ENCODE measurements at regions not wholly inside any gene's neighbourhood (a gene's known extent, or its start where the extent isn't known, plus 50 kb on each side); places are given as distances from the start of the nearest gene placed in this dataset.

DNA sequence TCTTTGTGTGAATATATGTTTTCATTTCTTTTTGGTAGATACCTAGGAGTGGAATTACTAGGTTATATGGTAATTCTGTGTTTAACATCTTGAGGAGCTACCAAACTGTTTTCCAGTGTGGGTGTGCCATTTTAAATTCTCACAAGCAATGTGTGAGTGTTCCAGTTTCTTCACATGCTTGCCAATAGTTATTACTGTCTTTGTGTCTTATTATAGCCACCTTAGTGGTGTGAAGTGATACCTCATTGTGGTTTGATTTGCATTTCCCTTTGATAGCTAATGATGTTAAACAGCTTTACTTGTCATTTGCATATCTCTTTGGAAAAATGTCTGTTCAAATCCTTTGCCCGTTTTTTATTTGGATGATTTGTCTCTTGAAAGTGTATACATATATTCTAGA, 513.0 kb downstream of the TMEM38B start:
- no peaks in the 10 kb centered on the region for H3K27me3 ChIP-seq (ENCODE audit: control insufficient read depth, insufficient read depth, low read length)
- TF ChIP-seq, protein P1, sequence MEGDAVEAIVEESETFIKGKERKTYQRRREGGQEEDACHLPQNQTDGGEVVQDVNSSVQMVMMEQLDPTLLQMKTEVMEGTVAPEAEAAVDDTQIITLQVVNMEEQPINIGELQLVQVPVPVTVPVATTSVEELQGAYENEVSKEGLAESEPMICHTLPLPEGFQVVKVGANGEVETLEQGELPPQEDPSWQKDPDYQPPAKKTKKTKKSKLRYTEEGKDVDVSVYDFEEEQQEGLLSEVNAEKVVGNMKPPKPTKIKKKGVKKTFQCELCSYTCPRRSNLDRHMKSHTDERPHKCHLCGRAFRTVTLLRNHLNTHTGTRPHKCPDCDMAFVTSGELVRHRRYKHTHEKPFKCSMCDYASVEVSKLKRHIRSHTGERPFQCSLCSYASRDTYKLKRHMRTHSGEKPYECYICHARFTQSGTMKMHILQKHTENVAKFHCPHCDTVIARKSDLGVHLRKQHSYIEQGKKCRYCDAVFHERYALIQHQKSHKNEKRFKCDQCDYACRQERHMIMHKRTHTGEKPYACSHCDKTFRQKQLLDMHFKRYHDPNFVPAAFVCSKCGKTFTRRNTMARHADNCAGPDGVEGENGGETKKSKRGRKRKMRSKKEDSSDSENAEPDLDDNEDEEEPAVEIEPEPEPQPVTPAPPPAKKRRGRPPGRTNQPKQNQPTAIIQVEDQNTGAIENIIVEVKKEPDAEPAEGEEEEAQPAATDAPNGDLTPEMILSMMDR (IDR thresholded peaks at IDR 0.05): no peak
- no peak overlapping the region for H3K4me2 ChIP-seq (ENCODE audit: low read length)
- no peak overlapping the region for H2AFZ ChIP-seq
- H3K9ac ChIP-seq: no peak overlapping the region
- H3K4me1 ChIP-seq: no peaks in the 10 kb centered on the region
- H3K79me2 ChIP-seq: no peaks in the 10 kb centered on the region
- no peak overlapping the region for H3K4me3 ChIP-seq (ENCODE audit: low read depth, low read length)
- H3K36me3 ChIP-seq (ENCODE audit: control insufficient read depth, insufficient read depth, low read length): no peaks in the 10 kb centered on the region
- no peaks in the 10 kb centered on the region for H3K9me3 ChIP-seq (ENCODE audit: control insufficient read depth, low read length)
- no peak overlapping the region for H3K27ac ChIP-seq

DNA sequence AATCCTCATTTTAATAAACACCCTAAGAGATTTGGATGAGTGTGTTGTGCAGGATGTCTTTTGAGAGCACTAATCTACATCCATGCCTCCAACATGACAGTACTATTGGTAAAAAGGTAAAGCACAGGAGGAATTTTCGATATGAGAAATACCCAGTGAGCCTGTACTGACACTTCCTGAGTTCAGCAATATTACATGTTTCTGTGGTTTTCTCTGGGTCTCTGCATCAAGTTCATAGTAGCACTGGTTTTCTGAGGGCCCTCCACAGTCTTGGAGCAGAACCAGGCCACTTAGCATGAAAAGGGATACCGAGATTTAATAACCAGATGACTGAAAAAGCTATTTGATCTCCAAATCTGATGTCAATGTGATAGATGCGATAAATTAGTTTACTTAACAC, 524.1 kb downstream of the TMEM38B start:
- Histone ChIP-seq H3K36me3 (ENCODE audit: control insufficient read depth, insufficient read depth, low read length) (no peaks in the 10 kb centered on the region), H3K4me2 (ENCODE audit: low read length) (no peak overlapping the region), H3K79me2 (no peaks in the 10 kb centered on the region), H3K9ac (no peak overlapping the region), H3K4me1 (no peaks in the 10 kb centered on the region), H3K27ac (no peak overlapping the region), H3K27me3 (ENCODE audit: control insufficient read depth, insufficient read depth, low read length) (no peaks in the 10 kb centered on the region), H2AFZ (no peak overlapping the region), H3K4me3 (ENCODE audit: low read depth, low read length) (no peak overlapping the region), H3K9me3 (ENCODE audit: control insufficient read depth, low read length) (no peaks in the 10 kb centered on the region)
- TF ChIP-seq, protein P1 (IDR thresholded peaks at IDR 0.05): no peak

DNA sequence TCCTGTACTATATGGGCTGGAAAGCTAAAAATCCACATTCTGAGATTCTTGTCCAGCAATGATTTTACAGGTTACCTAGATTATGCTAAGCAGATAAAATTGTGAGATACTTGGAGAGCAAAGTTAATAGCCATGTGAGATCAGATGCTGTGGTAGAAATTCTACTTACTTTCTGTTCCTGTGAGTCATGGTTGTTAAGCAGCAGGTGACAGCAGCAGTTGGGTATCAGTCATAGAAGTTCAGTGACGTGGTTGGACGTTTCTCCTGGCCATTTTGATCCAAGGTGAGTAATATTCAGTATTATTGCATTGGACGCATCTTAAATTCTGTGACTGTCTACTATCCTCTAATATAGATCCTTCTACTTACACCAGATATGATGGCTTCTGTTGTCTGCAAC, 524.5 kb downstream of the TMEM38B start:
- Histone ChIP-seq H3K9me3 (ENCODE audit: control insufficient read depth, low read length) (no peaks in the 10 kb centered on the region), H3K79me2 (no peaks in the 10 kb centered on the region), H3K27me3 (ENCODE audit: control insufficient read depth, insufficient read depth, low read length) (no peaks in the 10 kb centered on the region), H3K9ac (no peak overlapping the region), H2AFZ (no peak overlapping the region), H3K4me3 (ENCODE audit: low read depth, low read length) (no peak overlapping the region), H3K4me2 (ENCODE audit: low read length) (no peak overlapping the region), H3K4me1 (no peaks in the 10 kb centered on the region), H3K36me3 (ENCODE audit: control insufficient read depth, insufficient read depth, low read length) (no peaks in the 10 kb centered on the region), H3K27ac (no peak overlapping the region)
- TF ChIP-seq, protein P1 (IDR thresholded peaks at IDR 0.05): no peak

DNA sequence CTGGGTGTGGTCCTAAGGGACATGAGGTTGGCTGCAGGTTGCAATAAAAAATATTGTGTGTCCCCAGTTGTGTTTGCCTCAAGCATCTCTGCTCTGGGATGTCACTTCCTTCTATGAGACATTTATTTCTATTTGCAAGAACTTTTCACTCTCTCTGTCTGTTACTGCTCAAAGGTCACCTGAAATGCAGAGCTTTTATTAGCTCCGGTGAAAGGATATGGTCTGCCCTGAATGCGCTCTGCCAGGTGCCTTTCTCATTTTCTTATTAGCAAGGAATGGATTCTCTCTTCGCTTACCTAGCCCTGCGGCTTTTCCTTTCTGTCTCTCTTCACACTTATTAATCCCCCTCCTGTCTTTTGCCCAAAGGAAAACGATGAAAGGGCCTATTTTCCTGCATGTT, 526.1 kb downstream of the TMEM38B start:
- no peak overlapping the region for H3K9ac ChIP-seq
- TF ChIP-seq, protein P1 (IDR thresholded peaks at IDR 0.05): no peak
- no peak overlapping the region for H3K4me3 ChIP-seq (ENCODE audit: low read depth, low read length)
- H3K4me1 ChIP-seq: no peaks in the 10 kb centered on the region
- no peaks in the 10 kb centered on the region for H3K79me2 ChIP-seq
- H3K27me3 ChIP-seq (ENCODE audit: control insufficient read depth, insufficient read depth, low read length): no peaks in the 10 kb centered on the region
- no peak overlapping the region for H2AFZ ChIP-seq
- no peak overlapping the region for H3K4me2 ChIP-seq (ENCODE audit: low read length)
- H3K27ac ChIP-seq: no peak overlapping the region
- H3K9me3 ChIP-seq (ENCODE audit: control insufficient read depth, low read length): no peaks in the 10 kb centered on the region
- no peaks in the 10 kb centered on the region for H3K36me3 ChIP-seq (ENCODE audit: control insufficient read depth, insufficient read depth, low read length)

DNA sequence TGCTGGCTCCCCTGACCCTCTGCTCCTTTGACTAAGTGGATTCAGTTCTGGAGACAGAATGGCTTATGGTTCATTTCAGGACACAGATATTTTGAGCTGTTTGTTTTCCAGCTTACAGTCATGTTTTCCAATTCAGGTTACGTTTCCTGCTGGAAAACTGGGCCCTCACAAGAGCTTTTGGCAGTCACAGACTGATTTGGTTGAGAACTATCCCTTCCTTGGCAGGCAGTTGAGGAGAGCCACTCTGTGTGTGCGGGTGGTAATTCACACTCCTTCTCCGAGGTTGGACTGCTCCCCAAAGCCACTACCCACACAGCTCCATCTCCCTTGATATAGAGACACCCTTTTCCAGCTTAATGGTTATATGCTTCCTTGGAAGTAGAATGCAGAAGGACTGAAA, 534.5 kb downstream of the TMEM38B start:
- TF ChIP-seq, protein P1 (IDR thresholded peaks at IDR 0.05): no peak
- Histone ChIP-seq H3K9ac (no peak overlapping the region), H3K27me3 (ENCODE audit: control insufficient read depth, insufficient read depth, low read length) (no peaks in the 10 kb centered on the region), H3K9me3 (ENCODE audit: control insufficient read depth, low read length) (no peaks in the 10 kb centered on the region), H3K27ac (no peak overlapping the region), H3K79me2 (no peaks in the 10 kb centered on the region), H3K36me3 (ENCODE audit: control insufficient read depth, insufficient read depth, low read length) (no peaks in the 10 kb centered on the region), H3K4me3 (ENCODE audit: low read depth, low read length) (no peak overlapping the region), H3K4me1 (no peaks in the 10 kb centered on the region), H3K4me2 (ENCODE audit: low read length) (no peak overlapping the region), H2AFZ (no peak overlapping the region)

Data from parathyroid adenoma (tissue), 2 donors.